B cell (primary cell): ENCODE measurements at regions not wholly inside any gene's neighbourhood (a gene's known extent, or its start where the extent isn't known, plus 50 kb on each side); places are given as distances from the start of the nearest gene placed in this dataset.

Experiments used
- ATAC-seq: fragments of 200-7000 bp; cut with Tn5 transposase; one replicate; pipeline ENCODE4 v1.10.0; 2021; ENCODE audit warnings: low read depth, mild to moderate bottlenecking, moderate number of reproducible peaks, moderate library complexity
- CTCF ChIA-PET: fragments of 350-600 bp; sonication (Branson Sonifier 250); formaldehyde crosslinking; loops from one replicate; lab custom pipeline; 2021; ENCODE audit warnings: antibody characterized with exemption, inconsistent platforms; lab: Charles Lee
- POLR2A ChIA-PET: fragments of 350-600 bp; sonication (Branson Sonifier 250); formaldehyde crosslinking; loops from one replicate; lab custom pipeline; 2021; ENCODE audit warnings: antibody characterized with exemption; lab: Charles Lee
- DNase-seq: peaks from one replicate; pipeline ENCODE4 v3.0.0; 2013
- H2AFZ ChIP-seq: 2 replicates; pipeline ENCODE4 v1.6.1; 2012; ENCODE audit warnings: mild to moderate bottlenecking, low read depth, low read length; ENCODE audit not compliant: insufficient read depth, poor library complexity, severe bottlenecking
- H3K27ac ChIP-seq, 2 donors: 1 replicate in 1 of 2; 2 replicates in 1 of 2; pipeline ENCODE4 v1.5.1; 2012 to 2013; ENCODE audit warnings: low read length in 2 of 2, mild to moderate bottlenecking in 2 of 2, moderate library complexity in 1 of 2
- H3K27me3 ChIP-seq, 4 experiments: fragments of 200-600 bp in 1 of 4; sonication (generic) in 1 of 4; replicated peaks in 1 of 4; 1 replicate in 2 of 4; 2 replicates in 2 of 4; pipeline versions ENCODE4 v1.6.1 to v1.7.0; 2013 to 2016; ENCODE audit warnings: low read length in 3 of 4, mild to moderate bottlenecking in 2 of 4, mixed read lengths in 1 of 4, moderate library complexity in 1 of 4; ENCODE audit not compliant: insufficient read depth in 4 of 4, control insufficient read depth in 3 of 4; ENCODE audit errors: control extremely low read depth in 1 of 4
- H3K36me3 ChIP-seq, 2 experiments: replicated peaks in 1 of 2; 1 replicate in 1 of 2; 2 replicates in 1 of 2; pipeline versions ENCODE4 v1.6.1 to v1.7.1; 2013; ENCODE audit warnings: low read length in 1 of 2; ENCODE audit not compliant: insufficient read depth in 2 of 2, control insufficient read depth in 1 of 2; ENCODE audit errors: control extremely low read depth in 1 of 2, extremely low read depth in 1 of 2
- H3K4me1 ChIP-seq, 2 donors: fragments of 200-600 bp in 1 of 2; sonication (generic) in 1 of 2; 1 replicate in 1 of 2; 2 replicates in 1 of 2; pipeline versions ENCODE4 v1.5.1 to v1.6.1; 2013 to 2017; ENCODE audit warnings: low read length in 2 of 2; ENCODE audit not compliant: control insufficient read depth in 2 of 2, insufficient read depth in 2 of 2
- H3K4me2 ChIP-seq: replicated peaks from 2 replicates; pipeline ENCODE3; 2012; ENCODE audit warnings: mild to moderate bottlenecking, low read depth, low read length; ENCODE audit not compliant: poor library complexity, severe bottlenecking
- H3K4me3 ChIP-seq, 5 experiments: fragments of 200-600 bp in 1 of 5; sonication (generic) in 1 of 5; 1 replicate in 3 of 5; 2 replicates in 2 of 5; pipeline versions ENCODE4 v1.5.1 to v1.7.0; 2011 to 2016; ENCODE audit warnings: low read length in 4 of 5, mild to moderate bottlenecking in 4 of 5, low read depth in 2 of 5, control low read depth in 1 of 5, moderate library complexity in 1 of 5; ENCODE audit not compliant: insufficient read depth in 1 of 5; ENCODE audit errors: control extremely low read depth in 1 of 5, extremely low read depth in 1 of 5
- H3K79me2 ChIP-seq: fragments of 200-600 bp; sonication (generic); one replicate; pipeline ENCODE4 v1.6.0; 2016; ENCODE audit warnings: low read length; ENCODE audit not compliant: control insufficient read depth, insufficient read depth
- H3K9ac ChIP-seq: fragments of 200-600 bp; sonication (generic); 2 replicates; pipeline ENCODE4 v1.6.1; 2017; ENCODE audit warnings: mild to moderate bottlenecking, low read length, moderate library complexity
- H3K9me3 ChIP-seq, 3 donors: one replicate each; pipeline versions ENCODE4 v1.6.1 to v1.7.1; 2013; ENCODE audit warnings: low read length in 2 of 3; ENCODE audit not compliant: control insufficient read depth in 2 of 3, insufficient read depth in 1 of 3; ENCODE audit errors: control extremely low read depth in 1 of 3
- H4K20me1 ChIP-seq: 2 replicates; pipeline ENCODE4 v1.6.0; 2012; ENCODE audit warnings: mild to moderate bottlenecking, low read length; ENCODE audit not compliant: insufficient read depth, control insufficient read depth, poor library complexity, severe bottlenecking
- H3K27ac Mint-ChIP-seq: one replicate; pipeline ENCODE4 v1.8.0; 2021; ENCODE audit warnings: mixed read lengths
- H3K27me3 Mint-ChIP-seq: one replicate; pipeline ENCODE4 v1.8.0; 2021; ENCODE audit warnings: mixed read lengths
- H3K4me1 Mint-ChIP-seq: one replicate; pipeline ENCODE4 v1.8.0; 2021; ENCODE audit warnings: mixed read lengths
- H3K4me3 Mint-ChIP-seq: one replicate; pipeline ENCODE4 v1.8.0; 2021; ENCODE audit warnings: mixed read lengths
- H3K9me3 Mint-ChIP-seq: one replicate; pipeline ENCODE4 v1.8.0; 2022; ENCODE audit warnings: mixed read lengths; ENCODE audit not compliant: insufficient read depth
- CTCF ChIP-seq: fragments of 200-600 bp; IDR thresholded peaks from one replicate; pipeline ENCODE4 v1.8.0; 2022; ENCODE audit warnings: antibody characterized with exemption, mild to moderate bottlenecking
- EZH2 ChIP-seq: IDR thresholded peaks from 2 replicates; pipeline ENCODE4 v1.6.1; 2012; ENCODE audit warnings: borderline replicate concordance, low read depth, mild to moderate bottlenecking, moderate library complexity, low read length; ENCODE audit not compliant: insufficient read depth, poor library complexity, severe bottlenecking
- WGBS: methylation state at CpG from one replicate; pipeline ENCODE4 v1.1.5; 2013; ENCODE audit warnings: missing lambda C conversion rate; ENCODE audit not compliant: insufficient coverage; 5-methylcytosine and 5-hydroxymethylcytosine counted together
- intact Hi-C: fragments of 100-400 bp; cut with micrococcal nuclease; formaldehyde crosslinking; loops from one replicate; pipeline ENCODE4 v1.10.0; 2022

- WGBS: no CpG with 5 or more reads among the region's 3 CpGs
- Histone ChIP-seq H2AFZ (no peak overlapping the region), H3K79me2 (no peaks in the 10 kb centered on the region), H3K36me3 (no peaks in the 10 kb centered on the region), H3K4me2 (no peak overlapping the region), H3K4me1 (no peaks in the 10 kb centered on the region), H4K20me1 (no peaks in the 10 kb centered on the region), H3K4me3 (no peak overlapping the region), H3K9me3 (peaks cover 0 to 4% (median 0%) of the 10 kb centered on the region in 3 donors), H3K9ac (no peak overlapping the region), H3K27ac (no peak overlapping the region), H3K27me3 (peaks cover 0 to 5% (median 4%) of the 10 kb centered on the region in 4 experiments)
- Mint-ChIP-seq H3K4me3 (no peak overlapping the region), H3K27ac (no peak overlapping the region), H3K4me1 (peaks cover 2% of the 10 kb centered on the region), H3K27me3 (peaks cover 9% of the 10 kb centered on the region), H3K9me3 (no peaks in the 10 kb centered on the region)
- ChIA-PET CTCF (interaction anchor here (0.7 kb wide), 1 partner anchor 20 kb away, joined by 3 read pairs; no protein-coding TSS in a partner anchor), POLR2A (no interaction called here)
- TF ChIP-seq CTCF (no peak), EZH2 (no peak)
- intact Hi-C loops: no loop called here
- no peak for DNase-seq
- ATAC-seq: no peak
These were observed 329.0 kb upstream of the PROK2 start for GRCh38 chr3:72113964-72114363.

DNA sequence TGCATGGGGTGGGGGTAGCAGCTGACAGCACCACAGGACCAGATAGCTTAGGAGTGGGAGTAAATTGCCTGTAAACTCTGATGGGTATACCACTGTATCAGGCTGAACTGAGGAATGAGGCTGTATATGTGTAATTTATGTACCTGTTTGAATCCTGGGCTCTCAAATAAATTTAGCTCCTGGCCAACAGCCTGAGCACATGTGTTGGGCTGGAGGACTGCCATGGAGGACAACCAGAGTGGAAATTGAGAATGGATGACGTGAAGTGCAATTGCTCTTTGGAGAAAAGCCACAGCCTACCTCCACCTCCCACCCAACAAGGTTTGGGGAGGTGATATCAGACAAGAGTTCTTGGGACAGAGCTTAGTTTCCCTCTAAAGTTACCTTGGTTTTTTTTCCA lies 328.6 kb upstream of the PROK2 start:
- Histone ChIP-seq H3K27me3 (peaks cover 0 to 5% (median 4%) of the 10 kb centered on the region in 4 experiments), H3K4me1 (no peaks in the 10 kb centered on the region), H3K36me3 (no peaks in the 10 kb centered on the region), H2AFZ (no peak overlapping the region), H3K4me2 (no peak overlapping the region), H3K4me3 (no peak overlapping the region), H3K9ac (no peak overlapping the region), H4K20me1 (no peaks in the 10 kb centered on the region), H3K27ac (no peak overlapping the region), H3K79me2 (no peaks in the 10 kb centered on the region), H3K9me3 (peaks cover 0 to 4% (median 0%) of the 10 kb centered on the region in 3 donors)
- ChIA-PET POLR2A (no interaction called here), CTCF (interaction anchor here (0.7 kb wide), 1 partner anchor 21 kb away, joined by 3 read pairs; no protein-coding TSS in a partner anchor)
- peaks cover 10% of the 10 kb centered on the region for H3K27me3 Mint-ChIP-seq
- peaks cover 3% of the 10 kb centered on the region for H3K4me1 Mint-ChIP-seq
- no peak for TF ChIP-seq EZH2
- H3K9me3 Mint-ChIP-seq: no peaks in the 10 kb centered on the region
- DNase-seq: no peak
- intact Hi-C loops: no loop called here
- no CpG with 5 or more reads among the region's 1 CpG for WGBS
- H3K4me3 Mint-ChIP-seq: no peak overlapping the region
- no peak overlapping the region for H3K27ac Mint-ChIP-seq
- ATAC-seq: no peak
